ENCODE measurements at regions not wholly inside any gene's neighbourhood (a gene's known extent, or its start where the extent isn't known, plus 50 kb on each side); places are given as distances from the start of the nearest gene placed in this dataset.

GRCh38 chr14:44438936-44439335 lies 68.1 kb downstream of the FSCB start:
- TF ChIP-seq CTCF (IDR thresholded peaks at IDR 0.05) (no peak), POLR2A (IDR thresholded peaks at IDR 0.05) (no peak), POLR2AphosphoS5 (IDR thresholded peaks at IDR 0.05) (no peak), EP300 (IDR thresholded peaks at IDR 0.05) (no peak)

All from gastroesophageal sphincter (tissue), 3 donors.